Testis (tissue), 2 donors: ENCODE measurements at regions not wholly inside any gene's neighbourhood (a gene's known extent, or its start where the extent isn't known, plus 50 kb on each side); places are given as distances from the start of the nearest gene placed in this dataset.

Source experiments
- DNase-seq: peaks from one replicate; pipeline ENCODE4 v3.0.0-alpha.2; 2019
- H3K27ac ChIP-seq, 2 donors: fragments of 200-600 bp; sonication (generic); one replicate each; pipeline ENCODE4 v1.5.1; 2019
- H3K27me3 ChIP-seq: fragments of 200-600 bp; sonication (generic); one replicate; pipeline ENCODE4 v1.5.1; 2019
- H3K36me3 ChIP-seq: fragments of 200-600 bp; sonication (generic); one replicate; pipeline ENCODE4 v1.5.1; 2017; ENCODE audit warnings: low read depth; ENCODE audit errors: missing control alignments
- H3K4me1 ChIP-seq: fragments of 200-600 bp; sonication (generic); one replicate; pipeline ENCODE4 v1.5.1; 2019
- H3K4me3 ChIP-seq, 2 donors: fragments of 200-600 bp; sonication (generic); one replicate each; pipeline ENCODE4 v1.5.1; 2017 to 2019
- H3K9me3 ChIP-seq: fragments of 200-600 bp; sonication (generic); one replicate; pipeline ENCODE4 v1.5.1; 2017
- POLR2A ChIP-seq: fragments of 450-650 bp; IDR thresholded peaks from one replicate; pipeline ENCODE4 v1.6.1; 2017; ENCODE audit warnings: antibody characterized with exemption, mild to moderate bottlenecking, moderate library complexity
- WGBS, 2 donors: methylation state at CpG; one replicate each; pipeline ENCODE4 v1.1.5; 2018; 5-methylcytosine and 5-hydroxymethylcytosine counted together
- intact Hi-C: fragments of 100-400 bp; cut with DNase I; formaldehyde crosslinking; loops from one replicate; pipeline ENCODE4 v1.15.1; 2023; ENCODE audit warnings: low total_unique reads
- TF ChIP-seq, protein P1 (sequence below), 3 experiments: fragments of 450-650 bp in 2 of 3; fragments of 200-600 bp in 1 of 3; sonication (generic) in 1 of 3; IDR thresholded peaks; one replicate each; pipeline ENCODE4 v1.5.1; 2016 to 2019; ENCODE audit warnings: antibody characterized with exemption in 3 of 3, mild to moderate bottlenecking in 2 of 3, moderate library complexity in 1 of 3

DNA sequence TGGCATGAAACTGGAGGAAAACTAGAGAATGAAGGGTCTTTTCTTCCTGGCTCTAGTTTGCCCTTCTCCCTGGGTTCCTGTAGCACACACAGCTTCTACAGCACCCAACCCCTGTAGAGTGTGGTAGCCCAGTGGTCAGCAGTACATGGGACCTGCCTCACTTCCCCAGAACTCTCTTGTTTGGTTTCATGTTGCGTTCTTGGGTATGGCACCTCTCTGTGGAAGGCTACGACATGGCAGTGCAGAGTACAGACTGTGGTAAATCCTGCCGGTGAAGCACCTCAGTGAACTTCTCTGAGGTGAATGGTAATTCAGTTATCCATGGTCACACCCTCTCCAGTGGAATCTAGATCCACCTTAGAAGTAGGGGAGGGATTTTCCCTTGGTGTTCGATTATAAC lies 105.5 kb downstream of the TLR4 start:
- TF ChIP-seq POLR2A, result no peak
- TF ChIP-seq, protein P1, sequence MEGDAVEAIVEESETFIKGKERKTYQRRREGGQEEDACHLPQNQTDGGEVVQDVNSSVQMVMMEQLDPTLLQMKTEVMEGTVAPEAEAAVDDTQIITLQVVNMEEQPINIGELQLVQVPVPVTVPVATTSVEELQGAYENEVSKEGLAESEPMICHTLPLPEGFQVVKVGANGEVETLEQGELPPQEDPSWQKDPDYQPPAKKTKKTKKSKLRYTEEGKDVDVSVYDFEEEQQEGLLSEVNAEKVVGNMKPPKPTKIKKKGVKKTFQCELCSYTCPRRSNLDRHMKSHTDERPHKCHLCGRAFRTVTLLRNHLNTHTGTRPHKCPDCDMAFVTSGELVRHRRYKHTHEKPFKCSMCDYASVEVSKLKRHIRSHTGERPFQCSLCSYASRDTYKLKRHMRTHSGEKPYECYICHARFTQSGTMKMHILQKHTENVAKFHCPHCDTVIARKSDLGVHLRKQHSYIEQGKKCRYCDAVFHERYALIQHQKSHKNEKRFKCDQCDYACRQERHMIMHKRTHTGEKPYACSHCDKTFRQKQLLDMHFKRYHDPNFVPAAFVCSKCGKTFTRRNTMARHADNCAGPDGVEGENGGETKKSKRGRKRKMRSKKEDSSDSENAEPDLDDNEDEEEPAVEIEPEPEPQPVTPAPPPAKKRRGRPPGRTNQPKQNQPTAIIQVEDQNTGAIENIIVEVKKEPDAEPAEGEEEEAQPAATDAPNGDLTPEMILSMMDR (IDR thresholded peaks at IDR 0.05), result no peak
- H3K36me3 ChIP-seq, result no peaks in the 10 kb centered on the region
- H3K27ac ChIP-seq, result no peak overlapping the region
- DNase-seq, result no peak
- intact Hi-C loops, result no loop called here
- H3K4me3 ChIP-seq, result no peak overlapping the region
- H3K9me3 ChIP-seq, result no peaks in the 10 kb centered on the region
- no peaks in the 10 kb centered on the region for H3K27me3 ChIP-seq
- no peaks in the 10 kb centered on the region for H3K4me1 ChIP-seq
- WGBS, 2 donors, result 95 to 96% methylated on average over 4 of the region's 4 CpGs

DNA sequence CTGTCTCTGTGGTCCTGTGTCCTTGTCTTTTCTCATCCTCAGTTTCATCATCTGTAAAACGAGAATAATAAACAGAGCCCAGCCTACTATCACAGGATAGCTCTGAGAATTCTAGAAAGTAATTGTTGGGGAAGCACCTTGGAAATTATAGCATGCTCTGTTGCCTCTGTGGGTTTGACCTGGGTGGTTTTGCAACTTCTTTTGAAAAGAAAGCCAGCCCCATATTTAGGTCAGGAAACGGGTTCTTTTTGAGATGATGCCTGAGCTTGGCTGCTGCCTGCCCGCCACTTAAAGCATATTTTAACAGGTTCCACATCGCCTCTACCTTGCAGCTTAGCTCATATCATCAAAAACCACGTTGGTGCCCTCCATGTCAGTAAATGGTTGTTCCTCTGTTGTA lies 111.1 kb downstream of the TLR4 start:
- no peaks in the 10 kb centered on the region for H3K36me3 ChIP-seq
- no peak for DNase-seq
- no peak overlapping the region for H3K4me3 ChIP-seq
- no peak for TF ChIP-seq POLR2A
- TF ChIP-seq, protein P1 (IDR thresholded peaks at IDR 0.05), result no peak
- H3K9me3 ChIP-seq, result no peaks in the 10 kb centered on the region
- intact Hi-C loops, result no loop called here
- WGBS, 2 donors, result 59 to 77% methylated on average over 5 of the region's 5 CpGs
- no peaks in the 10 kb centered on the region for H3K27me3 ChIP-seq
- H3K27ac ChIP-seq, result no peak overlapping the region
- no peaks in the 10 kb centered on the region for H3K4me1 ChIP-seq

DNA sequence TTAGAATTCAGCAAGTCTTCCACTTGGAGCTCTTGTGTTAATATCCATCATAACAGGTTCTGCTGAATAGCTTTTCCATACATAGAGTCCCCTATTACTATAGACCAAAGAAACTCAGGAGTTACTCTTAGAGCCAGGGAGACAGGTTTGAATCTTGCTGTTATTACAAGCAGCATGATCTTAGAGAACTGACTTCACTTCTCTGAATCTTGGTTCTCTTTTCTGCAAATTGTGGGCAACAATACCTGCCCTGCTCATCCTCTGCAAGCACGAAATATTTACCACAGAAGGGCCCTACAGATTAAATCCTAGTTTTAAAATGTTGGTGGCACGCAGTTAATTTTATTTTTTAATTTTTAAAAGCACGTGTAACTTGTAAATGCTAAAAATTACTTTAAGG lies 111.7 kb downstream of the TLR4 start:
- intact Hi-C loops, result no loop called here
- Histone ChIP-seq H3K9me3 (no peaks in the 10 kb centered on the region), H3K36me3 (no peaks in the 10 kb centered on the region), H3K4me1 (no peaks in the 10 kb centered on the region), H3K27me3 (no peaks in the 10 kb centered on the region), H3K27ac (no peak overlapping the region), H3K4me3 (no peak overlapping the region)
- TF ChIP-seq, protein P1 (IDR thresholded peaks at IDR 0.05), result no peak
- TF ChIP-seq POLR2A, result no peak
- 80 to 88% methylated on average over 3 of the region's 3 CpGs for WGBS, 2 donors
- DNase-seq, result no peak

DNA sequence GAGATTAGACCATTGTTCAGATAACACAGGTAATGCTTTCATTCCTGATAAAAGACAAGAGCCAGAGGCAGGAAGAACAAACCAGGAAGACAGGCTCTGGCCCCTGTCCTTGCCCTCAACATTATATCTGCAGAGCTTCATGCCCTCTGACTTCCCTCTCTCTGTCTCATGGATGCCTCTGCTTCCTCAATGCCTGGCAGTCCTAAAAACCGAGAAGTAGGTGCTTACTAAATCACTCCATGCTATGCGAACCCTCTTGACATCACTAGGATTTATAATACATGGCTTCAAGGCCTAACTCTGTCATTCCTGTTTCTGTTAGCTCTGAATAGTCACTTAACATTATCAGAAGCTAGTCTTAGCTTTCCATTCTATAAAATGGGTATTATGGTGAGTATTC lies 117.8 kb downstream of the TLR4 start:
- no peaks in the 10 kb centered on the region for H3K36me3 ChIP-seq
- no peak for DNase-seq
- intact Hi-C loops, result no loop called here
- no peak overlapping the region for H3K4me3 ChIP-seq
- H3K27ac ChIP-seq, result no peak overlapping the region
- no peaks in the 10 kb centered on the region for H3K27me3 ChIP-seq
- H3K9me3 ChIP-seq, result no peaks in the 10 kb centered on the region
- TF ChIP-seq, protein P1 (IDR thresholded peaks at IDR 0.05), result no peak
- no peak for TF ChIP-seq POLR2A
- WGBS, 2 donors, result 55 to 71% methylated on average over 2 of the region's 2 CpGs
- no peaks in the 10 kb centered on the region for H3K4me1 ChIP-seq

DNA sequence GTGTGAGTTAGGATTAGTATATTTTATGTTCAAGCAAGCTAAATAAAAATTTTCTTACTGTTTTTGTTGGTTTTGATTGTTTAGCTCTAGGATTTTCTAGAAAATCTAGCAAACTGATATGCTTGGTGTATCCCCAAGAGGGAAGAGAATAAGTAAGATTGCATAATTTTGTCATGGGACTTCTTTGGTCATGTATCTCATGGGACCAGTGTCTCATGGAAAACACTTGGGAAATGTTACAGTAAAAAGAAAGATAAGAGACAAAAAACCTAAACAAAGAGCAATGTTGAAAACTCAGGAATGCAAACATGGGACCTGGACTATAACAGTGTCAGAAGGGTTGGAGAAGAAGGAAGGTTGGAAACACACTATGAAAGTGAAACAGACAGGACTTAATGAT lies 119.4 kb downstream of the TLR4 start:
- intact Hi-C loops, result no loop called here
- TF ChIP-seq, protein P1 (IDR thresholded peaks at IDR 0.05), result no peak
- no peak for TF ChIP-seq POLR2A
- H3K27me3 ChIP-seq, result no peaks in the 10 kb centered on the region
- no peak for DNase-seq
- H3K27ac ChIP-seq, result no peak overlapping the region
- H3K4me3 ChIP-seq, result no peak overlapping the region
- H3K36me3 ChIP-seq, result no peaks in the 10 kb centered on the region
- no peaks in the 10 kb centered on the region for H3K9me3 ChIP-seq
- no peaks in the 10 kb centered on the region for H3K4me1 ChIP-seq
